HEK293 (cell line): ENCODE measurements at regions not wholly inside any gene's neighbourhood (a gene's known extent, or its start where the extent isn't known, plus 50 kb on each side); places are given as distances from the start of the nearest gene placed in this dataset.

Experiments
- CTCF ChIA-PET: fragments of 350-600 bp; formaldehyde crosslinking; extraction: SDS; loops from one replicate; lab custom pipeline; 2021; ENCODE audit warnings: antibody characterized with exemption; lab: Yijun Ruan, JAX
- POLR2A ChIA-PET: fragments of 300-600 bp; formaldehyde crosslinking; extraction: SDS; loops from one replicate; lab custom pipeline; 2020; ENCODE audit warnings: antibody characterized with exemption, inconsistent platforms; lab: Yijun Ruan, JAX
- H3K27ac ChIP-seq: fragments of 200-500 bp; sonication (Bioruptor generic); 2 replicates; pipeline ENCODE4 v1.5.1; 2014; ENCODE audit warnings: low read depth, low read length, control low read depth, inconsistent platforms; ENCODE audit errors: extremely low read depth
- H3K36me3 ChIP-seq, 2 experiments: fragments of 200-500 bp in 1 of 2; sonication (Bioruptor generic) in 1 of 2; 1 replicate in 1 of 2; 2 replicates in 1 of 2; pipeline ENCODE4 v1.5.1; 2014 to 2017; ENCODE audit warnings: inconsistent platforms in 2 of 2, low read length in 2 of 2; ENCODE audit not compliant: control insufficient read depth in 2 of 2, insufficient read depth in 1 of 2
- H3K4me1 ChIP-seq: fragments of 200-500 bp; sonication (Bioruptor generic); 2 replicates; pipeline ENCODE4 v1.5.1; 2014; ENCODE audit warnings: mild to moderate bottlenecking, low read length, inconsistent platforms; ENCODE audit not compliant: control insufficient read depth, insufficient read depth
- H3K4me3 ChIP-seq: 2 replicates; pipeline ENCODE4 v1.5.1; 2011; ENCODE audit warnings: low read depth, mild to moderate bottlenecking, control low read depth, low read length, moderate library complexity
- H3K9me3 ChIP-seq: fragments of 200-500 bp; sonication (Bioruptor generic); 2 replicates; pipeline ENCODE4 v1.5.1; 2014; ENCODE audit warnings: low read depth, low read length, inconsistent platforms; ENCODE audit not compliant: control insufficient read depth, insufficient read depth
- KLF7 ChIP-seq: fragments of 450-650 bp; formaldehyde crosslinking; IDR thresholded peaks from 2 replicates; pipeline ENCODE4 v1.5.1; 2016; ENCODE audit warnings: missing biosample characterization, missing genetic modification characterization, borderline replicate concordance
- PRDM1 ChIP-seq: fragments of 450-650 bp; formaldehyde crosslinking; IDR thresholded peaks from 2 replicates; pipeline ENCODE4; 2016; ENCODE audit warnings: missing biosample characterization, missing genetic modification characterization
- PRDM4 ChIP-seq: fragments of 450-650 bp; formaldehyde crosslinking; IDR thresholded peaks from 2 replicates; pipeline ENCODE4 v1.5.1; 2017; ENCODE audit warnings: missing biosample characterization, missing genetic modification characterization
- ZNF10 ChIP-seq: fragments of 450-650 bp; formaldehyde crosslinking; IDR thresholded peaks from 2 replicates; pipeline ENCODE4 v1.5.1; 2017; ENCODE audit warnings: missing biosample characterization, missing genetic modification characterization
- ZNF114 ChIP-seq: fragments of 450-650 bp; formaldehyde crosslinking; IDR thresholded peaks from 2 replicates; pipeline ENCODE4 v1.5.0; 2017; ENCODE audit warnings: missing biosample characterization, missing genetic modification characterization
- ZNF132 ChIP-seq: fragments of 450-650 bp; formaldehyde crosslinking; IDR thresholded peaks from 2 replicates; pipeline ENCODE4 v1.5.1; 2017; ENCODE audit warnings: missing biosample characterization, missing genetic modification characterization, borderline replicate concordance
- ZNF2 ChIP-seq: fragments of 450-650 bp; formaldehyde crosslinking; IDR thresholded peaks from 2 replicates; pipeline ENCODE4 v1.5.1; 2016; ENCODE audit warnings: missing biosample characterization, missing genetic modification characterization
- ZNF280D ChIP-seq: fragments of 450-650 bp; formaldehyde crosslinking; IDR thresholded peaks from 2 replicates; pipeline ENCODE4 v1.5.1; 2016; ENCODE audit warnings: missing biosample characterization, missing genetic modification characterization
- ZNF362 ChIP-seq: fragments of 450-650 bp; formaldehyde crosslinking; IDR thresholded peaks from 2 replicates; pipeline ENCODE4 v1.5.1; 2016; ENCODE audit warnings: missing biosample characterization, missing genetic modification characterization
- ZNF416 ChIP-seq: fragments of 450-650 bp; formaldehyde crosslinking; IDR thresholded peaks from 2 replicates; pipeline ENCODE4 v1.5.1; 2016; ENCODE audit warnings: missing biosample characterization, missing genetic modification characterization
- ZNF488 ChIP-seq: fragments of 450-650 bp; formaldehyde crosslinking; IDR thresholded peaks from 2 replicates; pipeline ENCODE4 v1.5.1; 2016; ENCODE audit warnings: missing biosample characterization, missing genetic modification characterization
- ZNF513 ChIP-seq: fragments of 450-650 bp; IDR thresholded peaks from 2 replicates; pipeline ENCODE4 v1.5.1; 2018; ENCODE audit warnings: missing biosample characterization, missing genetic modification characterization
- ZNF529 ChIP-seq: fragments of 450-650 bp; formaldehyde crosslinking; IDR thresholded peaks from 2 replicates; pipeline ENCODE4 v1.5.1; 2017; ENCODE audit warnings: missing genetic modification characterization, missing biosample characterization; ENCODE audit not compliant: insufficient replicate concordance
- ZNF530 ChIP-seq: fragments of 450-650 bp; formaldehyde crosslinking; IDR thresholded peaks from 2 replicates; pipeline ENCODE4 v1.5.1; 2016; ENCODE audit warnings: low read depth, missing biosample characterization, missing genetic modification characterization
- ZNF558 ChIP-seq: fragments of 450-650 bp; formaldehyde crosslinking; IDR thresholded peaks from 2 replicates; pipeline ENCODE4 v1.5.1; 2016; ENCODE audit warnings: missing biosample characterization, missing genetic modification characterization
- ZNF560 ChIP-seq: fragments of 450-650 bp; formaldehyde crosslinking; IDR thresholded peaks from 2 replicates; pipeline ENCODE4 v1.5.1; 2017; ENCODE audit warnings: missing biosample characterization, missing genetic modification characterization, borderline replicate concordance
- ZNF610 ChIP-seq: fragments of 450-650 bp; formaldehyde crosslinking; IDR thresholded peaks from 2 replicates; pipeline ENCODE4 v1.5.1; 2016; ENCODE audit warnings: missing biosample characterization, missing genetic modification characterization, borderline replicate concordance
- ZXDB ChIP-seq: fragments of 450-650 bp; formaldehyde crosslinking; IDR thresholded peaks from 2 replicates; pipeline ENCODE4 v1.5.1; 2016; ENCODE audit warnings: missing biosample characterization, missing genetic modification characterization
- TF ChIP-seq, protein P1 (sequence below): fragments of 450-650 bp; formaldehyde crosslinking; IDR thresholded peaks from 2 replicates; pipeline ENCODE4 v1.5.0; 2017; ENCODE audit warnings: missing biosample characterization, missing genetic modification characterization, borderline replicate concordance
- TF ChIP-seq, protein P2 (sequence below): sonication (generic); formaldehyde crosslinking; IDR thresholded peaks from 2 replicates; pipeline ENCODE4 v1.8.1; 2022; ENCODE audit warnings: mild to moderate bottlenecking, moderate library complexity, missing genetic modification reagents

- TF ChIP-seq, protein P1, sequence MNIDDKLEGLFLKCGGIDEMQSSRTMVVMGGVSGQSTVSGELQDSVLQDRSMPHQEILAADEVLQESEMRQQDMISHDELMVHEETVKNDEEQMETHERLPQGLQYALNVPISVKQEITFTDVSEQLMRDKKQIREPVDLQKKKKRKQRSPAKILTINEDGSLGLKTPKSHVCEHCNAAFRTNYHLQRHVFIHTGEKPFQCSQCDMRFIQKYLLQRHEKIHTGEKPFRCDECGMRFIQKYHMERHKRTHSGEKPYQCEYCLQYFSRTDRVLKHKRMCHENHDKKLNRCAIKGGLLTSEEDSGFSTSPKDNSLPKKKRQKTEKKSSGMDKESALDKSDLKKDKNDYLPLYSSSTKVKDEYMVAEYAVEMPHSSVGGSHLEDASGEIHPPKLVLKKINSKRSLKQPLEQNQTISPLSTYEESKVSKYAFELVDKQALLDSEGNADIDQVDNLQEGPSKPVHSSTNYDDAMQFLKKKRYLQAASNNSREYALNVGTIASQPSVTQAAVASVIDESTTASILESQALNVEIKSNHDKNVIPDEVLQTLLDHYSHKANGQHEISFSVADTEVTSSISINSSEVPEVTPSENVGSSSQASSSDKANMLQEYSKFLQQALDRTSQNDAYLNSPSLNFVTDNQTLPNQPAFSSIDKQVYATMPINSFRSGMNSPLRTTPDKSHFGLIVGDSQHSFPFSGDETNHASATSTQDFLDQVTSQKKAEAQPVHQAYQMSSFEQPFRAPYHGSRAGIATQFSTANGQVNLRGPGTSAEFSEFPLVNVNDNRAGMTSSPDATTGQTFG (tag by site-specific recombination), result no peak
- TF ChIP-seq ZNF488 (no peak), ZNF2 (no peak), ZNF416 (tag by site-specific recombination) (no peak), ZNF513 (no peak), ZNF529 (no peak)
These were observed 75.0 kb upstream of the FGF3 start (continued) for GRCh38 chr11:69894181-69894611.

DNA sequence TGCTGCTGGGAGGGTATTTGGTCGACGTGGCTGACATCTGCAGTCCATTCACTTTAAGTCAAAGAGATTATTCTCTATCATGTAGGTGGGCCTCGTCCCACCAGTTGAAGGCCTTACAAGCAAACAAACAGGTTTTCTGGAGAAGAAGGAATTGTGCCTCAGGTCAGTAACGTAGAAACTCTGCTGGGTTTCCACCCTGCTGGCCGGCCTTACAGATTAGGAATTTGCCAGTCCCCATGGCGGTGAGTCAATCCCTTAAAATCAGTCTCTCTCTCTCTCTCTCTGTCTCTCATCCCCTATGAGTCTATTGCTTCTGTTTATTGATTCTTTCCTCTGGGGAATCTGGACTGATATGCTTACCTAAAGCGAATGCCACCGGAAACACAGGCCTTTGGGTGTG is 75.4 kb upstream of the FGF3 start:
- POLR2A ChIA-PET, result interaction anchor here (0.6 kb wide), 1 partner anchor 85 kb away, joined by 3 read pairs; no protein-coding TSS in a partner anchor
- CTCF ChIA-PET, result interaction anchor here (0.7 to 0.9 kb wide), 2 partner anchors 16 to 98 kb away, joined by 3 to 5 read pairs; no protein-coding TSS in a partner anchor
- no peaks in the 10 kb centered on the region for H3K4me1 ChIP-seq
- H3K9me3 ChIP-seq, result no peaks in the 10 kb centered on the region
- no peak for TF ChIP-seq ZNF416 (tag by site-specific recombination)
- TF ChIP-seq PRDM1 (tag by site-specific recombination), result no peak
- no peak for TF ChIP-seq ZNF132 (tag by site-specific recombination)
- TF ChIP-seq ZNF10, result 0 out of 2 replicates have a peak, but pooled peaks have one; percentile 22
- TF ChIP-seq, all 188 proteins: peak for 1
- no peaks in the 10 kb centered on the region for H3K36me3 ChIP-seq
- no peak overlapping the region for H3K27ac ChIP-seq
- no peak overlapping the region for H3K4me3 ChIP-seq

GRCh38 chr11:69896250-69896649 is 77.0 kb upstream of the FGF3 start:
- Histone ChIP-seq H3K27ac (no peak overlapping the region), H3K4me3 (no peak overlapping the region), H3K36me3 (no peaks in the 10 kb centered on the region), H3K9me3 (no peaks in the 10 kb centered on the region), H3K4me1 (no peaks in the 10 kb centered on the region)
- TF ChIP-seq ZXDB (tag by site-specific recombination) (no peak), ZNF610 (tag by site-specific recombination) (no peak), ZNF114 (tag by site-specific recombination) (no peak), KLF7 (no peak), ZNF560 (tag by site-specific recombination) (no peak), PRDM4 (tag by site-specific recombination) (no peak), ZNF558 (no peak), ZNF362 (tag by site-specific recombination) (no peak), ZNF530 (tag by site-specific recombination) (no peak), ZNF280D (tag by site-specific recombination) (no peak)
- TF ChIP-seq, protein P2, sequence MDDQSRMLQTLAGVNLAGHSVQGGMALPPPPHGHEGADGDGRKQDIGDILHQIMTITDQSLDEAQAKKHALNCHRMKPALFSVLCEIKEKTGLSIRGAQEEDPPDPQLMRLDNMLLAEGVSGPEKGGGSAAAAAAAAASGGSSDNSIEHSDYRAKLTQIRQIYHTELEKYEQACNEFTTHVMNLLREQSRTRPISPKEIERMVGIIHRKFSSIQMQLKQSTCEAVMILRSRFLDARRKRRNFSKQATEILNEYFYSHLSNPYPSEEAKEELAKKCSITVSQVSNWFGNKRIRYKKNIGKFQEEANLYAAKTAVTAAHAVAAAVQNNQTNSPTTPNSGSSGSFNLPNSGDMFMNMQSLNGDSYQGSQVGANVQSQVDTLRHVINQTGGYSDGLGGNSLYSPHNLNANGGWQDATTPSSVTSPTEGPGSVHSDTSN (CRISPR knock-in tag), result no peak
- ChIA-PET CTCF (interaction anchor here (0.6 to 2.3 kb wide), 3 partner anchors 13 to 17 kb away, joined by 3 to 9 read pairs (median 6); no protein-coding TSS in a partner anchor), POLR2A (no interaction called here)
